ENCODE measurements at regions not wholly inside any gene's neighbourhood (a gene's known extent, or its start where the extent isn't known, plus 50 kb on each side); places are given as distances from the start of the nearest gene placed in this dataset.

DNA sequence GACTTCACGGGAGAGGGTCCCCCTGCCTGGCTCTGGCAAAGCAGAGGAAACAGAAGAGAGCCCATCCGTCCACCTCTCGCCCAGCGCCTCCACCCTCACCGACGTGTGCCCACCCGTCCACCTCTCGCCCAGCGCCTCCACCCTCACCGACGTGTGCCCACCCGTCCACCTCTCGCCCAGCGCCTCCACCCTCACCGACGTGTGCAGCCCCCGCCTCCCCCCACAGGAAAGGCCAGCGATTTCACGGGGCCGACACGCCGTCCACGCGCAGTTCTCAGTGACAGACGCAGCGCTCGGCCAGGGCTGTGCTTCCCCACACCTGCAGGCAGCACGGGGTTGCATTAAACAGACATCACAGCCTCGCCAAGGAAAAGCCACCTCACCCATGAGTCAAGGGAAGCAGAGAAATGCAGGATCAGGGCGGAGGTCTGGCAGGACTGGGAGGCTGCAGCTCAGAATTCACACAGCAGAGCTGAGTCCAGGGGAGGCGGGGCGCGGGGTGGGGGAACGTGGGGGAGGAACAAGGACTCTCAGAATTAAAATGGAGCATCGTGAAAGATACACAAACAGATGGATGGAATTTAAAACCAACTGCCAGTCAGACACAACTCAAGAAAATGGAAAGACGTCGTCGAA is 377.7 kb downstream of the BRD1 start:
- intact Hi-C loops (cut with micrococcal nuclease): no loop called here
- Histone ChIP-seq H3K4ac (ENCODE audit: low read depth, low read length) (no peak overlapping the region), H2AFZ (replicated peaks; ENCODE audit: low read length, poor library complexity) (no peak overlapping the region), H2BK15ac (ENCODE audit: low read depth, low read length) (no peak overlapping the region), H4K20me1 (ENCODE audit: insufficient read depth, low read length) (no peaks in the 10 kb centered on the region), H2AK5ac (ENCODE audit: low read depth, low read length) (no peak overlapping the region), H3K79me1 (ENCODE audit: low read depth in 1 of 2, low read length in 2 of 2) (no peaks in the 10 kb centered on the region), H4K5ac (ENCODE audit: low read depth, low read length) (no peak overlapping the region), H3K4me3 (ENCODE audit: insufficient read depth, low read depth, low read length) (no peak overlapping the region), H3K14ac (replicated peaks; ENCODE audit: low read depth, low read length) (no peak overlapping the region), H3K9me1 (ENCODE audit: insufficient read depth, low read length) (no peaks in the 10 kb centered on the region), H3K18ac (ENCODE audit: low read depth, low read length) (no peak overlapping the region), H3K27ac (ENCODE audit: insufficient read depth, low read length) (no peak overlapping the region), H3K9me3 (ENCODE audit: control insufficient read depth, insufficient read depth, low read length) (peaks cover 55% of the 10 kb centered on the region; the same call in 1 of the 2 replicates), H3K56ac (ENCODE audit: extremely low read depth, insufficient read depth, low read length) (no peak overlapping the region), H3K27me3 (ENCODE audit: control insufficient read depth, insufficient read depth, low read length) (no peaks in the 10 kb centered on the region), H2BK120ac (ENCODE audit: low read depth, low read length) (no peak overlapping the region), H4K8ac (ENCODE audit: low read depth in 2 of 2, low read length in 2 of 2) (no peak overlapping the region), H2BK5ac (ENCODE audit: low read depth, low read length, poor library complexity, severe bottlenecking) (no peak overlapping the region), H3K4me1 (ENCODE audit: control insufficient read depth, insufficient read depth, low read length) (no peaks in the 10 kb centered on the region), H3K9ac (ENCODE audit: low read depth, low read length) (no peak overlapping the region), H2BK20ac (ENCODE audit: low read depth, low read length) (no peak overlapping the region), H3K23ac (ENCODE audit: low read depth, low read length) (no peak overlapping the region), H3K4me2 (ENCODE audit: low read depth, low read length) (no peak overlapping the region), H2AK9ac (replicated peaks; ENCODE audit: low read depth, low read length, poor library complexity) (no peak overlapping the region), H3K36me3 (ENCODE audit: control insufficient read depth, insufficient read depth, low read length) (no peaks in the 10 kb centered on the region), H4K91ac (ENCODE audit: insufficient read depth, low read depth, low read length) (no peak overlapping the region)
- TF ChIP-seq RCOR1 (IDR thresholded peaks at IDR 0.05; ENCODE audit: insufficient replicate concordance, low read length): no peak
- no peak for TF ChIP-seq RFX5 (IDR thresholded peaks at IDR 0.05; ENCODE audit: low read depth, low read length)
- no peak for TF ChIP-seq CEBPB (IDR thresholded peaks at IDR 0.05; ENCODE audit: low read depth, low read length)
- no peak for TF ChIP-seq RAD21 (IDR thresholded peaks at IDR 0.05; ENCODE audit: low read length)
- TF ChIP-seq BHLHE40 (IDR thresholded peaks at IDR 0.05; ENCODE audit: low read depth, low read length): no peak
- TF ChIP-seq, protein P1, sequence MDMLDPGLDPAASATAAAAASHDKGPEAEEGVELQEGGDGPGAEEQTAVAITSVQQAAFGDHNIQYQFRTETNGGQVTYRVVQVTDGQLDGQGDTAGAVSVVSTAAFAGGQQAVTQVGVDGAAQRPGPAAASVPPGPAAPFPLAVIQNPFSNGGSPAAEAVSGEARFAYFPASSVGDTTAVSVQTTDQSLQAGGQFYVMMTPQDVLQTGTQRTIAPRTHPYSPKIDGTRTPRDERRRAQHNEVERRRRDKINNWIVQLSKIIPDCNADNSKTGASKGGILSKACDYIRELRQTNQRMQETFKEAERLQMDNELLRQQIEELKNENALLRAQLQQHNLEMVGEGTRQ (IDR thresholded peaks at IDR 0.05; ENCODE audit: low read depth, low read length): no peak
- no peak for TF ChIP-seq MXI1 (IDR thresholded peaks at IDR 0.05; ENCODE audit: borderline replicate concordance, low read depth, low read length)
- no peak for TF ChIP-seq NFE2L2 (IDR thresholded peaks at IDR 0.05; ENCODE audit: low read depth, low read length)
- no peak for TF ChIP-seq SMC3 (IDR thresholded peaks at IDR 0.05; ENCODE audit: low read depth, low read length)
- TF ChIP-seq, protein P2, sequence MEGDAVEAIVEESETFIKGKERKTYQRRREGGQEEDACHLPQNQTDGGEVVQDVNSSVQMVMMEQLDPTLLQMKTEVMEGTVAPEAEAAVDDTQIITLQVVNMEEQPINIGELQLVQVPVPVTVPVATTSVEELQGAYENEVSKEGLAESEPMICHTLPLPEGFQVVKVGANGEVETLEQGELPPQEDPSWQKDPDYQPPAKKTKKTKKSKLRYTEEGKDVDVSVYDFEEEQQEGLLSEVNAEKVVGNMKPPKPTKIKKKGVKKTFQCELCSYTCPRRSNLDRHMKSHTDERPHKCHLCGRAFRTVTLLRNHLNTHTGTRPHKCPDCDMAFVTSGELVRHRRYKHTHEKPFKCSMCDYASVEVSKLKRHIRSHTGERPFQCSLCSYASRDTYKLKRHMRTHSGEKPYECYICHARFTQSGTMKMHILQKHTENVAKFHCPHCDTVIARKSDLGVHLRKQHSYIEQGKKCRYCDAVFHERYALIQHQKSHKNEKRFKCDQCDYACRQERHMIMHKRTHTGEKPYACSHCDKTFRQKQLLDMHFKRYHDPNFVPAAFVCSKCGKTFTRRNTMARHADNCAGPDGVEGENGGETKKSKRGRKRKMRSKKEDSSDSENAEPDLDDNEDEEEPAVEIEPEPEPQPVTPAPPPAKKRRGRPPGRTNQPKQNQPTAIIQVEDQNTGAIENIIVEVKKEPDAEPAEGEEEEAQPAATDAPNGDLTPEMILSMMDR (conservative IDR thresholded peaks at IDR 0.05; ENCODE audit: low read depth, low read length): no peak
- no peak for TF ChIP-seq MAZ (IDR thresholded peaks at IDR 0.05; ENCODE audit: borderline replicate concordance, low read depth, low read length)
- TF ChIP-seq MAFK (IDR thresholded peaks at IDR 0.05; ENCODE audit: low read depth, low read length): no peak
- TF ChIP-seq CHD1 (IDR thresholded peaks at IDR 0.05; ENCODE audit: low read depth, low read length): no peak
- TF ChIP-seq FOS (IDR thresholded peaks at IDR 0.05; ENCODE audit: low read depth, low read length): no peak
- TF ChIP-seq, protein P3, sequence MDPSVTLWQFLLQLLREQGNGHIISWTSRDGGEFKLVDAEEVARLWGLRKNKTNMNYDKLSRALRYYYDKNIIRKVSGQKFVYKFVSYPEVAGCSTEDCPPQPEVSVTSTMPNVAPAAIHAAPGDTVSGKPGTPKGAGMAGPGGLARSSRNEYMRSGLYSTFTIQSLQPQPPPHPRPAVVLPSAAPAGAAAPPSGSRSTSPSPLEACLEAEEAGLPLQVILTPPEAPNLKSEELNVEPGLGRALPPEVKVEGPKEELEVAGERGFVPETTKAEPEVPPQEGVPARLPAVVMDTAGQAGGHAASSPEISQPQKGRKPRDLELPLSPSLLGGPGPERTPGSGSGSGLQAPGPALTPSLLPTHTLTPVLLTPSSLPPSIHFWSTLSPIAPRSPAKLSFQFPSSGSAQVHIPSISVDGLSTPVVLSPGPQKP (IDR thresholded peaks at IDR 0.05; ENCODE audit: borderline replicate concordance, low read depth, low read length): no peak
- TF ChIP-seq POLR2A (IDR thresholded peaks at IDR 0.05; ENCODE audit: low read depth, low read length): no peak
- BruUV-seq (replicated peaks): no TSS peak
- WGBS, 2 experiments (ENCODE audit: extremely low coverage in 2 of 2, insufficient read length in 1 of 2): 16% methylated on average over 21 of the region's 38 CpGs; no CpG with 5 or more reads in 1 of the 2 experiments
- ChIA-PET CTCF (no interaction called here), POLR2A (ENCODE audit: unreplicated experiment) (no interaction called here)
- no peak for DNase-seq
- dilution Hi-C loops (cut with HindIII; ENCODE audit: low sequenced_read_pairs, unreplicated experiment): no loop called here
- no peak for ATAC-seq (ENCODE audit: low read depth)
- in situ Hi-C loops (cut with MboI; ENCODE audit: low sequenced_read_pairs): no loop called here

All from IMR-90 (cell line).